ENCODE measurements at regions not wholly inside any gene's neighbourhood (a gene's known extent, or its start where the extent isn't known, plus 50 kb on each side); places are given as distances from the start of the nearest gene placed in this dataset.
"Not testable (repeated sequence)": the region's sequence is repeated elsewhere in the genome, so short reads cannot be mapped to it uniquely, and the experiment has no call there.

DNA sequence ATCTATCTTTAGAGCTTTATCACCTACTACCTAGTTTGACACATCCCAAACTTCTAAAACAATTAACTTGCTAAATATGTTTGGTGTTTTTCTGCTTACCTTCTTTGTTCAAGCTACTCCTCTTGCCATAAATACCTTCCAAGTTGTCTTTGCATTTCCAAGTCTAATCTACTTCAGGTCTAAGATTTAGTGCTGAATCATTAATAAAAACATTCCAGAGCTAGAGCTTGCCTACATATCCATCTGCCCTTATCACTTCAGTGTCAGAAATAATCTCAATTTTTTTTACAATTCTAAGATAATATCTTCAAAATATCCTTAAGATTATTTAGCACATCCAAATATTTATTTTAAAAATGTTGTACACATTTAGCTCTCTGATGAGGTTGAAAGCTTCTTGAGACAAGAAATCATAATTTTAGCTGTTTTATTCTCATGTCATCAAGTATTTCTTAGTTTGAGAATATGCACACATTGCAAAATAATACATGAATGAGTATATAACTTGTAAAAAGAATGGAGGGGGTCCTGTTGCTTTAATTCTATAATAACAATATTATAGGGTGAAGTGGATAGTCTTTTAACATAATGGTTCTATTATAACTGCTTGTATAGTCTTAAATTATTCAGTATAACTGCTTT lies 466.3 kb downstream of the SEMA3D start:
- no peak overlapping the region for H3K14ac ChIP-seq (ENCODE audit: low read length)
- H3K4ac ChIP-seq (ENCODE audit: low read length), result no peak overlapping the region
- no peak overlapping the region for H3K18ac ChIP-seq (ENCODE audit: low read length)
- no peak overlapping the region for H3K27ac ChIP-seq (replicated peaks; ENCODE audit: low read length)
- no peak overlapping the region for H2BK120ac ChIP-seq (ENCODE audit: low read depth, low read length)
- peaks cover 0 to 9% of the 10 kb centered on the region in 2 donors for H3K9me3 ChIP-seq (replicated peaks in 1 of 2; ENCODE audit: control insufficient read depth in 2 of 2, insufficient read depth in 1 of 2, low read depth in 1 of 2, low read length in 2 of 2)
- no peaks in the 10 kb centered on the region for H3K36me3 ChIP-seq (replicated peaks in 1 of 2; ENCODE audit: control insufficient read depth in 2 of 2, insufficient read depth in 2 of 2, low read length in 2 of 2)
- H2AK5ac ChIP-seq (ENCODE audit: low read depth, low read length), result no peak overlapping the region
- no peak overlapping the region for H4K91ac ChIP-seq (ENCODE audit: low read depth, low read length, poor library complexity)
- no peak overlapping the region for H2BK12ac ChIP-seq (ENCODE audit: low read length)
- H2AFZ ChIP-seq (ENCODE audit: low read length), result no peak overlapping the region
- H3K27me3 ChIP-seq (ENCODE audit: control insufficient read depth in 3 of 3, insufficient read depth in 3 of 3, low read depth in 1 of 3, low read length in 3 of 3), result no peaks in the 10 kb centered on the region
- H3K9ac ChIP-seq (ENCODE audit: low read depth, low read length, poor library complexity), result no peak overlapping the region
- no peak overlapping the region for H3K23ac ChIP-seq (ENCODE audit: low read depth, low read length, poor library complexity)
- no peak overlapping the region for H3K4me3 ChIP-seq (ENCODE audit: low read length in 2 of 2)
- DNase-seq (ENCODE audit: low spot score), result no peak
- H3K4me2 ChIP-seq (ENCODE audit: insufficient read depth, low read length, poor library complexity, severe bottlenecking), result no peak overlapping the region
- H3K79me1 ChIP-seq (ENCODE audit: low read depth, low read length), result no peaks in the 10 kb centered on the region
- no peak overlapping the region for H2BK15ac ChIP-seq (ENCODE audit: low read length)
- H4K8ac ChIP-seq (ENCODE audit: low read depth, low read length), result no peak overlapping the region
- no peaks in the 10 kb centered on the region for H3K4me1 ChIP-seq (ENCODE audit: control insufficient read depth in 2 of 2, insufficient read depth in 1 of 2, low read depth in 1 of 2, low read length in 2 of 2)
- no peak overlapping the region for H2BK5ac ChIP-seq (ENCODE audit: low read length)

DNA sequence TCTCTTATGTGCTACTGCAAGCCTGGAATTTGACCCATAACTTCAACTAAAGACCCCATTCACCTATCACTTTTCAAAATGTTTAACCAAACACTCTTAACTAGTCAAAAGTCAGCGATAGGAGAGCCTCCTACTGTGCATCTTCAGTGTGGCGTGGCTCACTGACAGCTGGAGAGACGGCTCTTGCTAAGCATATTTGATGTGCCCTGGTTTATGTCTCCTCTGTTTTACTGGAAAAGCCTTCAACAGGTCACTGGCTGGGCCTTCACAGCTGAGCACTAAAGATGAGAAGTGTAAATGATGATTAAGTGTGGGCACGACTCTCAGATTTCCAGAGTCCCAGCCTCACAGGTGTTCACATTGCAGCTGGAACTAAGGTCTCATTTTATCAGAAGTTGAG lies 472.1 kb downstream of the SEMA3D start:
- no peak overlapping the region for H3K18ac ChIP-seq (ENCODE audit: low read length)
- H4K91ac ChIP-seq (ENCODE audit: low read depth, low read length, poor library complexity), result no peak overlapping the region
- no peak overlapping the region for H3K9ac ChIP-seq (ENCODE audit: low read depth, low read length, poor library complexity)
- no peak overlapping the region for H2BK120ac ChIP-seq (ENCODE audit: low read depth, low read length)
- no peak for DNase-seq (ENCODE audit: low spot score)
- H4K8ac ChIP-seq (ENCODE audit: low read depth, low read length), result no peak overlapping the region
- H2BK5ac ChIP-seq (ENCODE audit: low read length), result no peak overlapping the region
- no peak overlapping the region for H3K4me3 ChIP-seq (ENCODE audit: low read length in 2 of 2)
- no peak overlapping the region for H3K4ac ChIP-seq (ENCODE audit: low read length)
- H2BK15ac ChIP-seq (ENCODE audit: low read length), result no peak overlapping the region
- H3K9me3 ChIP-seq (replicated peaks in 1 of 2; ENCODE audit: control insufficient read depth in 2 of 2, insufficient read depth in 1 of 2, low read depth in 1 of 2, low read length in 2 of 2), result no peaks in the 10 kb centered on the region
- H3K4me2 ChIP-seq (ENCODE audit: insufficient read depth, low read length, poor library complexity, severe bottlenecking), result no peak overlapping the region
- H3K79me1 ChIP-seq (ENCODE audit: low read depth, low read length), result no peaks in the 10 kb centered on the region
- no peaks in the 10 kb centered on the region for H3K36me3 ChIP-seq (replicated peaks in 1 of 2; ENCODE audit: control insufficient read depth in 2 of 2, insufficient read depth in 2 of 2, low read length in 2 of 2)
- no peak overlapping the region for H3K23ac ChIP-seq (ENCODE audit: low read depth, low read length, poor library complexity)
- no peak overlapping the region for H2AK5ac ChIP-seq (ENCODE audit: low read depth, low read length)
- H3K27me3 ChIP-seq (ENCODE audit: control insufficient read depth in 3 of 3, insufficient read depth in 3 of 3, low read depth in 1 of 3, low read length in 3 of 3), result no peaks in the 10 kb centered on the region
- H3K27ac ChIP-seq (replicated peaks; ENCODE audit: low read length), result no peak overlapping the region
- no CpG with 5 or more reads among the region's 4 CpGs for WGBS, 2 donors (ENCODE audit: extremely low coverage in 2 of 2, insufficient read length in 2 of 2, insufficient replicate concordance in 1 of 2)
- H2AFZ ChIP-seq (ENCODE audit: low read length), result peak overlapping the region; percentile 67
- H3K4me1 ChIP-seq (ENCODE audit: control insufficient read depth in 2 of 2, insufficient read depth in 1 of 2, low read depth in 1 of 2, low read length in 2 of 2), result no peaks in the 10 kb centered on the region
- no peak overlapping the region for H2BK12ac ChIP-seq (ENCODE audit: low read length)
- H3K14ac ChIP-seq (ENCODE audit: low read length), result no peak overlapping the region

DNA sequence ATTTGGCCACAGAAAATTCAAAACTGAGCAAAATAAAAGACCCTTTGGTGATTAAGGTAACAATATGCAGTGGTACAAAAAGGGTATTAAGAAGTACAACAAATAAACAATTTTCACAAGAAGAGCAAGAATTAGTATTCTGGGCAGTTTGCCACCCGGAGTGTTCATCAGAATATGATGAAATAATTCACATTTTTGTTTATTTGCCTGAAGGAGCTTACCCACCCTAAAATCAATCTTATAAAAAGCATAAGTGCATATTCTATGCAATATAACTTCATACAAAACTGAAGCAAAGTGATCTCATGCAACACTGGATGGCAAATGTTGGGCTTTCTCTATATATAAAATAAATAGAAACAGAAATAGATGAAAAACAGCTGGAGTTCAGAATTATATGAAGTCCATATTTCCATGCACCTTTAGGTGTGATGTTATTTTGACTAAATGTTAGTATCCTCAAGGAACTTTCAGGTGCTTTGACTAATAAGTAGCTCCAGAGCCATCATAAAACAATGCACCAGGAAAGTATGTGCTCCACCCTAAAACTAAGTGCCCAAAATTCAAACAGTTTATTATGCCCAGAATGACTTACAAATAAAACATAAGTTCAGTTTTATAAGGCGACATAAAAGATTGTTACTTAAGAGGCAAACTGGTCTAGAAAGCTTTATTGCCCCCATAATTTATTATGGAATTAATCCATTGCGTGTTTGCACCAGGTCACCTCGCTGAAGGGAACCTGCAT lies 474.3 kb downstream of the SEMA3D start:
- no peaks in the 10 kb centered on the region for H3K79me1 ChIP-seq (ENCODE audit: low read depth, low read length)
- no peak overlapping the region for H3K4me3 ChIP-seq (ENCODE audit: low read length in 2 of 2)
- no peaks in the 10 kb centered on the region for H3K9me3 ChIP-seq (replicated peaks in 1 of 2; ENCODE audit: control insufficient read depth in 2 of 2, insufficient read depth in 1 of 2, low read depth in 1 of 2, low read length in 2 of 2)
- H2AK5ac ChIP-seq (ENCODE audit: low read depth, low read length), result no peak overlapping the region
- no peak for DNase-seq (ENCODE audit: low spot score)
- no peak overlapping the region for H2BK12ac ChIP-seq (ENCODE audit: low read length)
- no peak overlapping the region for H4K91ac ChIP-seq (ENCODE audit: low read depth, low read length, poor library complexity)
- H2BK120ac ChIP-seq (ENCODE audit: low read depth, low read length), result no peak overlapping the region
- H4K8ac ChIP-seq (ENCODE audit: low read depth, low read length), result no peak overlapping the region
- H3K4me1 ChIP-seq (ENCODE audit: control insufficient read depth in 2 of 2, insufficient read depth in 1 of 2, low read depth in 1 of 2, low read length in 2 of 2), result no peaks in the 10 kb centered on the region
- no peak overlapping the region for H3K14ac ChIP-seq (ENCODE audit: low read length)
- H3K4me2 ChIP-seq (ENCODE audit: insufficient read depth, low read length, poor library complexity, severe bottlenecking), result no peak overlapping the region
- no peaks in the 10 kb centered on the region for H3K36me3 ChIP-seq (replicated peaks in 1 of 2; ENCODE audit: control insufficient read depth in 2 of 2, insufficient read depth in 2 of 2, low read length in 2 of 2)
- H3K9ac ChIP-seq (ENCODE audit: low read depth, low read length, poor library complexity), result no peak overlapping the region
- no peak overlapping the region for H3K18ac ChIP-seq (ENCODE audit: low read length)
- no peak overlapping the region for H2BK5ac ChIP-seq (ENCODE audit: low read length)
- no peak overlapping the region for H2AFZ ChIP-seq (ENCODE audit: low read length)
- H3K23ac ChIP-seq (ENCODE audit: low read depth, low read length, poor library complexity), result no peak overlapping the region
- no peaks in the 10 kb centered on the region for H3K27me3 ChIP-seq (ENCODE audit: control insufficient read depth in 3 of 3, insufficient read depth in 3 of 3, low read depth in 1 of 3, low read length in 3 of 3)
- H3K4ac ChIP-seq (ENCODE audit: low read length), result no peak overlapping the region
- no CpG with 5 or more reads among the region's 4 CpGs for WGBS, 2 donors (ENCODE audit: extremely low coverage in 2 of 2, insufficient read length in 2 of 2, insufficient replicate concordance in 1 of 2)
- no peak overlapping the region for H3K27ac ChIP-seq (replicated peaks; ENCODE audit: low read length)
- H2BK15ac ChIP-seq (ENCODE audit: low read length), result no peak overlapping the region

DNA sequence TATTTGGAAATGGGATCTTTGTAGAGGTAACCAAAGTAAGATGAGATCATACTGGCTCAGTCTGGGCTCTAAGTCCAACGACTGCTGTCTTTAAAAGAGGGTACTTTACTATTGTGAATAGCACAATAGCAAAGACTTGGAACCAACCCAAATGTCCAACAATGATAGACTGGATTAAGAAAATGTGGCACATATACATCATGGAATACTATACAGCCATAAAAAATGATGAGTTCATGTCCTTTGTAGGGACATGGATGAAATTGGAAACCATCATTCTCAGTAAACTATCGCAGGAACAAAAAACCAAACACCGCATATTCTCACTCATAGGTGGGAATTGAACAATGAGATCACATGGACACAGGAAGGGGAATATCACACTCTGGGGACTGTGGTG lies 476.3 kb downstream of the SEMA3D start:
- H4K91ac ChIP-seq (ENCODE audit: low read depth, low read length, poor library complexity); H4K8ac ChIP-seq (ENCODE audit: low read depth, low read length); H3K79me1 ChIP-seq (ENCODE audit: low read depth, low read length); H3K9ac ChIP-seq (ENCODE audit: low read depth, low read length, poor library complexity); H2BK15ac ChIP-seq (ENCODE audit: low read length); H3K27me3 ChIP-seq (ENCODE audit: control insufficient read depth in 3 of 3, insufficient read depth in 3 of 3, low read depth in 1 of 3, low read length in 3 of 3); H2BK5ac ChIP-seq (ENCODE audit: low read length); H3K4me3 ChIP-seq (ENCODE audit: low read length in 2 of 2); H2AFZ ChIP-seq (ENCODE audit: low read length); H3K23ac ChIP-seq (ENCODE audit: low read depth, low read length, poor library complexity); H3K36me3 ChIP-seq (replicated peaks in 1 of 2; ENCODE audit: control insufficient read depth in 2 of 2, insufficient read depth in 2 of 2, low read length in 2 of 2); H2AK5ac ChIP-seq (ENCODE audit: low read depth, low read length); H3K4ac ChIP-seq (ENCODE audit: low read length); DNase-seq (ENCODE audit: low spot score); H2BK120ac ChIP-seq (ENCODE audit: low read depth, low read length); H3K9me3 ChIP-seq (replicated peaks in 1 of 2; ENCODE audit: control insufficient read depth in 2 of 2, insufficient read depth in 1 of 2, low read depth in 1 of 2, low read length in 2 of 2); H3K4me1 ChIP-seq (ENCODE audit: control insufficient read depth in 2 of 2, insufficient read depth in 1 of 2, low read depth in 1 of 2, low read length in 2 of 2); H3K4me2 ChIP-seq (ENCODE audit: insufficient read depth, low read length, poor library complexity, severe bottlenecking); H3K18ac ChIP-seq (ENCODE audit: low read length); H3K14ac ChIP-seq (ENCODE audit: low read length); H2BK12ac ChIP-seq (ENCODE audit: low read length); H3K27ac ChIP-seq (replicated peaks; ENCODE audit: low read length): not testable (repeated sequence)
- no CpG with 5 or more reads among the region's 3 CpGs for WGBS, 2 donors (ENCODE audit: extremely low coverage in 2 of 2, insufficient read length in 2 of 2, insufficient replicate concordance in 1 of 2)

Data from neuronal stem cell (in vitro differentiated cells).